GM12878 (cell line): ENCODE measurements at regions not wholly inside any gene's neighbourhood (a gene's known extent, or its start where the extent isn't known, plus 50 kb on each side); places are given as distances from the start of the nearest gene placed in this dataset.
"Not testable (repeated sequence)": the region's sequence is repeated elsewhere in the genome, so short reads cannot be mapped to it uniquely, and the experiment has no call there.

Experiments used
- ATAC-seq: fragments of 200-7000 bp; cut with Tn5 transposase; 3 replicates; pipeline ENCODE4 v1.9.1; 2020; ENCODE audit warnings: mild to moderate bottlenecking, moderate library complexity
- BruUV-seq: library from RNA; stranded (reverse); fragments of 400-500 nt; replicated peaks from 2 replicates; lab custom pipeline; 2021; lab: Mats Ljungman, UMichigan
- CTCF ChIA-PET: fragments of 300-600 bp; sonication (Branson Sonifier 250); formaldehyde crosslinking; extraction: SDS; loops from one replicate; lab custom pipeline; 2021; ENCODE audit warnings: inconsistent platforms; lab: Yijun Ruan, JAX
- POLR2A ChIA-PET: fragments of 350-600 bp; formaldehyde crosslinking; extraction: SDS; loops from one replicate; lab custom pipeline; 2021; ENCODE audit warnings: inconsistent platforms; lab: Charles Lee
- RAD21 ChIA-PET: fragments of 300-600 bp; sonication (Branson Sonifier 250); formaldehyde crosslinking; loops from one replicate; lab custom pipeline; 2023; ENCODE audit warnings: antibody characterized with exemption; ENCODE audit not compliant: unreplicated experiment; lab: Charles Lee
- SMC1A ChIA-PET: fragments of 300-600 bp; sonication (Branson Sonifier 250); formaldehyde crosslinking; loops from one replicate; lab custom pipeline; 2023; ENCODE audit not compliant: unreplicated experiment, uncharacterized antibody; lab: Charles Lee
- DNase-seq: peaks from one replicate; pipeline ENCODE4 v3.0.0-alpha.2; 2011; ENCODE audit warnings: low read depth, low spot score
- FAIRE-seq: peaks from 3 replicates; lab custom pipeline; 2011; peaks lifted over from hg19 to GRCh38; lab: Jason Lieb, UNC
- H2AFZ ChIP-seq: 2 replicates; pipeline ENCODE4 v1.6.0; 2011; ENCODE audit warnings: low read depth, low read length, control low read depth; ENCODE audit not compliant: control insufficient read depth
- H3K27ac ChIP-seq: 2 replicates; pipeline ENCODE4 v1.5.1; 2011; ENCODE audit warnings: control low read depth; ENCODE audit not compliant: control insufficient read depth, insufficient read depth
- H3K27me3 ChIP-seq, 2 experiments: replicated peaks in 1 of 2; 2 replicates each; pipeline versions ENCODE4 v1.6.0 to v1.6.1; 2011; ENCODE audit warnings: low read length in 1 of 2; ENCODE audit not compliant: control insufficient read depth in 2 of 2, insufficient read depth in 2 of 2
- H3K36me3 ChIP-seq, 2 experiments: 2 replicates each; pipeline ENCODE4 v1.5.1; 2011; ENCODE audit warnings: low read length in 1 of 2; ENCODE audit not compliant: control insufficient read depth in 2 of 2, insufficient read depth in 2 of 2
- H3K4me1 ChIP-seq: 2 replicates; pipeline ENCODE4 v1.6.1; 2011; ENCODE audit warnings: mild to moderate bottlenecking, low read length, moderate library complexity, mixed read lengths; ENCODE audit not compliant: control insufficient read depth, insufficient read depth
- H3K4me2 ChIP-seq: 2 replicates; pipeline ENCODE4 v1.6.0; 2011; ENCODE audit warnings: control low read depth; ENCODE audit not compliant: control insufficient read depth, insufficient read depth
- H3K4me3 ChIP-seq: fragments of 200-600 bp; sonication (generic); 2 replicates; pipeline ENCODE4 v1.5.1; 2016
- H3K79me2 ChIP-seq: 2 replicates; pipeline ENCODE4 v1.6.0; 2011; ENCODE audit warnings: low read length; ENCODE audit not compliant: control insufficient read depth, insufficient read depth
- H3K9ac ChIP-seq: 2 replicates; pipeline ENCODE4 v1.8.0; 2011; ENCODE audit warnings: low read length, control low read depth, mixed read lengths; ENCODE audit not compliant: control insufficient read depth, insufficient read depth
- H3K9me3 ChIP-seq: replicated peaks from 3 replicates; pipeline ENCODE4 v1.5.1; 2011; ENCODE audit warnings: mild to moderate bottlenecking, low read length; ENCODE audit not compliant: control insufficient read depth, insufficient read depth
- H4K20me1 ChIP-seq: 2 replicates; pipeline ENCODE4 v1.6.0; 2011; ENCODE audit not compliant: control insufficient read depth, insufficient read depth
- WGBS: methylation state at CpG from one replicate; pipeline ENCODE4 v1.1.6; 2016; ENCODE audit warnings: low lambda C conversion rate; ENCODE audit not compliant: insufficient replicate concordance, insufficient coverage; ENCODE audit errors: missing lambda C conversion rate; 5-methylcytosine and 5-hydroxymethylcytosine counted together
- in situ Hi-C: fragments of 300-500 bp; cut with MboI; formaldehyde crosslinking; loops from 9 replicates; pipeline ENCODE4 v1.14.3; 2018; ENCODE audit warnings: mixed read lengths
- intact Hi-C: fragments of 100-400 bp; cut with micrococcal nuclease; formaldehyde crosslinking; loops from one replicate; pipeline ENCODE4 v1.14.2; 2022; ENCODE audit not compliant: unreplicated experiment

GRCh38 chr11:67920546-67920945 lies 83.4 kb downstream of the UNC93B1 start:
- POLR2A ChIA-PET, H3K4me2 ChIP-seq, H3K27me3 ChIP-seq, CTCF ChIA-PET, H3K27ac ChIP-seq, H2AFZ ChIP-seq, in situ Hi-C loops, FAIRE-seq, BruUV-seq, H4K20me1 ChIP-seq, H3K9me3 ChIP-seq, ATAC-seq, H3K9ac ChIP-seq, H3K36me3 ChIP-seq, H3K4me3 ChIP-seq, DNase-seq, intact Hi-C loops, H3K4me1 ChIP-seq, RAD21 ChIA-PET, H3K79me2 ChIP-seq, SMC1A ChIA-PET: not testable (repeated sequence)
- 15% methylated on average over 6 of the region's 6 CpGs for WGBS

- H3K27ac ChIP-seq, SMC1A ChIA-PET, in situ Hi-C loops, POLR2A ChIA-PET, H3K36me3 ChIP-seq, H3K4me2 ChIP-seq, RAD21 ChIA-PET, H3K79me2 ChIP-seq, CTCF ChIA-PET, ATAC-seq, H3K9me3 ChIP-seq, H2AFZ ChIP-seq, H3K9ac ChIP-seq, H4K20me1 ChIP-seq, DNase-seq, intact Hi-C loops, H3K4me1 ChIP-seq, H3K27me3 ChIP-seq, BruUV-seq, FAIRE-seq, H3K4me3 ChIP-seq: not testable (repeated sequence)
- 0% methylated on average over 2 of the region's 3 CpGs for WGBS
Observed at GRCh38 chr11:67912184-67912583, 91.7 kb downstream of the UNC93B1 start.

DNA sequence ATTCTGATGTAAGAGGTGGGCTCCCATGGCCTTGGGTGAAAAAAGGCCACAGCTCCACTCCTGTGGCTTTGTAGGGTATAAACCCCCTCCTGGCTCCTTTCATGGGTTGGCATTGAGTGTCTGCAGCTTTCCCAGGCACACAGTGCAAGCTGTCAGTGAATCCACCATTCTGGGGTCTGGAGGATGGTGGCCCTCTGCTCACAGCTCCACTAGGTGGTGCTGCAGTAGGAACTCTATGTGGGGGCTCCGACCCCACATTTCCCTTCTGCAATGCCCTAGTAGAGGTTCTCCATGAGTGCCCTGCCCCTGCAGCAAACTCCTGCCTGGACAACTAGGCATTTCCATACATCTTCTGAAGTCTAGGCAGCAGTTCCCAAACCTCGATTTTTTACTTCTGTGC lies 92.7 kb downstream of the UNC93B1 start:
- H4K20me1 ChIP-seq, H3K9me3 ChIP-seq, H3K9ac ChIP-seq, in situ Hi-C loops, SMC1A ChIA-PET, BruUV-seq, ATAC-seq, FAIRE-seq, POLR2A ChIA-PET, H3K27ac ChIP-seq, H3K27me3 ChIP-seq, intact Hi-C loops, RAD21 ChIA-PET, H3K4me2 ChIP-seq, H3K36me3 ChIP-seq, H3K79me2 ChIP-seq, H2AFZ ChIP-seq, DNase-seq, H3K4me1 ChIP-seq, H3K4me3 ChIP-seq: not testable (repeated sequence)
- 3% methylated on average over 2 of the region's 2 CpGs for WGBS
- CTCF ChIA-PET: interaction anchor here (1.1 kb wide), 1 partner anchor 45 kb away, joined by 3 read pairs; no protein-coding TSS in a partner anchor

- SMC1A ChIA-PET, H3K36me3 ChIP-seq, H3K27ac ChIP-seq, H3K9ac ChIP-seq, H3K4me1 ChIP-seq, H4K20me1 ChIP-seq, intact Hi-C loops, FAIRE-seq, ATAC-seq, RAD21 ChIA-PET, H3K79me2 ChIP-seq, H3K4me3 ChIP-seq, DNase-seq, H3K4me2 ChIP-seq, BruUV-seq, in situ Hi-C loops, H3K9me3 ChIP-seq, H3K27me3 ChIP-seq, POLR2A ChIA-PET, H2AFZ ChIP-seq: not testable (repeated sequence)
- WGBS: 41% methylated on average over 1 of the region's 1 CpG
- CTCF ChIA-PET: interaction anchor here (1.1 kb wide), 1 partner anchor 45 kb away, joined by 3 read pairs; no protein-coding TSS in a partner anchor
Observed at GRCh38 chr11:67910803-67911202, 93.1 kb downstream of the UNC93B1 start.
